Mucosa of rectum (tissue), 2 donors: ENCODE measurements at regions not wholly inside any gene's neighbourhood (a gene's known extent, or its start where the extent isn't known, plus 50 kb on each side); places are given as distances from the start of the nearest gene placed in this dataset.
"Not testable (repeated sequence)": the region's sequence is repeated elsewhere in the genome, so short reads cannot be mapped to it uniquely, and the experiment has no call there.

Experiments used
- H3K27ac ChIP-seq, 2 donors: one replicate each; pipeline ENCODE4 v1.7.0; 2013; ENCODE audit warnings: inconsistent platforms in 2 of 2, low read depth in 2 of 2, low read length in 2 of 2
- H3K27me3 ChIP-seq, 2 donors: one replicate each; pipeline ENCODE4 v1.7.0; 2013; ENCODE audit warnings: low read length in 2 of 2; ENCODE audit not compliant: control insufficient read depth in 2 of 2, insufficient read depth in 2 of 2
- H3K36me3 ChIP-seq, 2 donors: one replicate each; pipeline ENCODE4 v1.7.0; 2013; ENCODE audit warnings: low read length in 2 of 2; ENCODE audit not compliant: control insufficient read depth in 2 of 2, insufficient read depth in 2 of 2
- H3K4me1 ChIP-seq, 2 donors: one replicate each; pipeline ENCODE4 v1.7.0; 2013; ENCODE audit warnings: low read length in 2 of 2, mild to moderate bottlenecking in 1 of 2; ENCODE audit not compliant: control insufficient read depth in 2 of 2, insufficient read depth in 2 of 2
- H3K4me3 ChIP-seq, 2 donors: one replicate each; pipeline ENCODE4 v1.7.0; 2013; ENCODE audit warnings: low read length in 2 of 2
- H3K9ac ChIP-seq, 2 donors: one replicate each; pipeline ENCODE4 v1.7.0; 2013; ENCODE audit warnings: low read length in 2 of 2, low read depth in 1 of 2, mild to moderate bottlenecking in 1 of 2
- H3K9me3 ChIP-seq, 2 donors: one replicate each; pipeline ENCODE4 v1.7.0; 2013; ENCODE audit warnings: low read length in 2 of 2; ENCODE audit not compliant: control insufficient read depth in 2 of 2
- donor health status: healthy.
- donor health status: Normal muscosa, but diverticular disease.

- H3K27me3 ChIP-seq: peaks cover 3 to 9% of the 10 kb centered on the region in 2 donors
- H3K27ac ChIP-seq: no peak overlapping the region
- H3K36me3 ChIP-seq: no peaks in the 10 kb centered on the region
- H3K4me1 ChIP-seq: no peaks in the 10 kb centered on the region
- no peak overlapping the region for H3K4me3 ChIP-seq
- H3K9ac ChIP-seq: no peak overlapping the region
- no peaks in the 10 kb centered on the region for H3K9me3 ChIP-seq
These were observed 146.4 kb upstream of the POU3F1 start for GRCh38 chr1:38193040-38193439.

DNA sequence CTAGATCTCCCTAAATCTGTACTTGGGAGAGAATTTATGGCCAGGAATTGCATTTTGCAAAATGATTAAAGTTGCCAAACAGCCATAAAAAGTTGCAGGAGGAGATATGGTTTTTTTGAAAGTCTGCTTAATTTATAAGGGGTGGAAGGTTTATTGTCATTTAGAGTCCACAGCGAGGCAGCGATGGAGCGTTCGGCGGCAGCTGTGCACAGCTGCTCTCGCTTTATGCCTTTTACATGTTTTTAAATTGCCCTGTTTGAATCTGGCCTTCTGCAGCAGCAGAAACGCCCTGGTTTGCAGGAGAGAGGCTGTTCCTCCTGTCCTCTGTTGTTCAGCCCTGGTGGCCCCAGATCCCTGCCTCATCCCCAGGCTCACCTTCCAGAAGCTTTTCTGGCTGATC lies 144.9 kb upstream of the POU3F1 start:
- Histone ChIP-seq H3K36me3 (no peaks in the 10 kb centered on the region), H3K9me3 (no peaks in the 10 kb centered on the region), H3K4me1 (no peaks in the 10 kb centered on the region), H3K27me3 (peaks cover 3 to 9% of the 10 kb centered on the region in 2 donors), H3K9ac (no peak overlapping the region), H3K4me3 (no peak overlapping the region), H3K27ac (no peak overlapping the region)

- Histone ChIP-seq H3K4me3 (no peak overlapping the region), H3K36me3 (no peaks in the 10 kb centered on the region), H3K9ac (no peak overlapping the region), H3K27me3 (peaks cover 3 to 9% of the 10 kb centered on the region in 2 donors), H3K27ac (no peak overlapping the region), H3K4me1 (no peaks in the 10 kb centered on the region), H3K9me3 (no peaks in the 10 kb centered on the region)
These were observed 144.4 kb upstream of the POU3F1 start for GRCh38 chr1:38190983-38191382.

GRCh38 chr1:38187552-38187951 lies 141.0 kb upstream of the POU3F1 start:
- H3K4me1 ChIP-seq: no peaks in the 10 kb centered on the region
- no peak overlapping the region for H3K4me3 ChIP-seq
- no peak overlapping the region for H3K9ac ChIP-seq
- no peaks in the 10 kb centered on the region for H3K36me3 ChIP-seq
- peaks cover 3 to 10% of the 10 kb centered on the region in 2 donors for H3K27me3 ChIP-seq
- H3K9me3 ChIP-seq: no peaks in the 10 kb centered on the region
- no peak overlapping the region for H3K27ac ChIP-seq

- Histone ChIP-seq H3K4me3 (no peak overlapping the region), H3K9ac (no peak overlapping the region), H3K27ac (no peak overlapping the region), H3K9me3 (no peaks in the 10 kb centered on the region), H3K4me1 (no peaks in the 10 kb centered on the region), H3K27me3 (peaks cover 3 to 10% of the 10 kb centered on the region in 2 donors), H3K36me3 (no peaks in the 10 kb centered on the region)
These were observed 140.0 kb upstream of the POU3F1 start for GRCh38 chr1:38186566-38186965.

DNA sequence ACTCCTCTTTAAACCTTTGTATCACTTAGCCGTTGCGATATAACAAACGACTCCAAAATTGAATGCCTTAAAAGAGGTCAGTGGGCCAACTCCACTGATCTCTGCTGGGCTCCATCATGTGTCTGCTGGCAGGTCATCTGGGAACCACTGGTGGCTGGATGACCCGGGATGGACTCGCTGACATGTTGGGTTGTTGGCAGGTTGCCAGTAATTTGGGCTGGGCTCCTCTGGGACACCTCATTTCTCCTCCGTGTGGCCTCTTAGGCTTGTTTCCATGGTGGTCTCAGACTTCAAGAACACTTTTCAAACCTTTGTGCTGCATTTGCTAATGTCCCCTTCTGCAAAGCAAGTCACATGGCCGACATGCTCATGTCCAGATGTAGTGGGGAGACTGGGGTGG lies 139.3 kb upstream of the POU3F1 start:
- Histone ChIP-seq H3K36me3 (no peaks in the 10 kb centered on the region), H3K27ac (no peak overlapping the region), H3K9ac (no peak overlapping the region), H3K27me3 (peaks cover 2 to 10% of the 10 kb centered on the region in 2 donors), H3K9me3 (no peaks in the 10 kb centered on the region), H3K4me1 (no peaks in the 10 kb centered on the region), H3K4me3 (no peak overlapping the region)

DNA sequence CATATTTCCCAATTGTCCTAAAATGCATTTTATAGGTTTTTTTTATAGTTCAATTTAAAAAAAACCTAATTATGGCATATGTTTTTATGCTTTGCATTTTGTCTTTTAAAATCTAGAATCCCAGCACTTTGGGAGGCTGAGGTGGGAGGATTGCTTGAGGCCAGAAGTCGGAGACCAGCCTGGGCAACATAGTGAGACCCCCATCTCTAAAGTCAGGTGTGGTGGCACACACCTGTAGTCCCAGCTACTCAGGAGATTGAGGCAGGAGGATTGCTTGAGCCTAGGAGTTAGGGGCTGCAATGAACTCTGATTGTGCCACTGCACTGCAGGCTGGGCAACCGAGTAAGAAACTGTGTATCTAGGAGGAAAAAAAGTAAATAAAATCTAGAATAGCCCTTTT lies 137.2 kb upstream of the POU3F1 start:
- no peaks in the 10 kb centered on the region for H3K36me3 ChIP-seq

DNA sequence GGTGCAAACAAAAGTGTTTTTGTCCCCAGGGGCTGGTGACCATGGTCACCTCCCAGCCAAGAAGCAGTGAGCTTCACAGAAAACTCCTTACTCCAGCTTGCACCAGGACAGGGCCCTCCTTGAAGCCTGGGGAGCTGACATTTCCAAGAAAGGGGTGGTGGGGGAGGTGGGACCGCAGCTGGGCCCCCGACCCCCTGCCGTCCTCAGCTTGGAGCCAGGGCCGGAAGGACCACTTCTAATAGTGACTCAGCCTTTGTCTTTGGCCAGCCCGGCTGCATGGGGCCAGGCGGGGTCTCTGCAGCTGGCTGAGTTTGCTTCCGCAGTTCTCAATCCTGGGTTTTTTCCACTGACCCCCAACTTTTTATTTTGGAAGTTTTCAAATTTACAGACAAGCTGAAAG lies 136.5 kb upstream of the POU3F1 start:
- Histone ChIP-seq H3K9ac (no peak overlapping the region), H3K27me3 (peaks cover 0 to 3% of the 10 kb centered on the region in 2 donors)

More for the DNA sequence above, 137.2 kb upstream of the POU3F1 start:
- H3K9me3 ChIP-seq: no peaks in the 10 kb centered on the region
- peaks cover 0 to 6% of the 10 kb centered on the region in 2 donors for H3K27me3 ChIP-seq
- no peak overlapping the region for H3K9ac ChIP-seq
- H3K4me3 ChIP-seq: no peak overlapping the region
- no peaks in the 10 kb centered on the region for H3K4me1 ChIP-seq
- H3K27ac ChIP-seq: no peak overlapping the region

DNA sequence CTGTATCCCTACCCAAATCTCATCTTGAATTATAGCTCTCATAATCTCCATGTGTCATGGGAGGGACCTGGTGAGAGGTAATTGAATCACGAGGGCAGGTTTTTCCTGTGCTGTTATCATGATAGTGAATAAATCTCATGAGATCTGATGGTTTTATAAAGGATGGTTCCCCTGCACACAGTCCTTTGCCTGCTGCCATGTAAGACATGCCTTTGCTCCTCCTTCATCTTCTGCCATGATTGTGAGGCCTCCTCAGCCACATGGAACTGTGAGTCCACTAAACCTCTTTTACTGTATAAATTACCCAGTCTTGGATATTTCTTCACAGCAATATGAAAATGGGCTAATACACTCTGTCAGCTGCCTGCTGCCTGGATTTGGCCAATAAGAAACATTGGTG lies 133.8 kb upstream of the POU3F1 start:
- H3K9me3 ChIP-seq, H3K9ac ChIP-seq, H3K4me3 ChIP-seq, H3K27me3 ChIP-seq, H3K27ac ChIP-seq, H3K4me1 ChIP-seq, H3K36me3 ChIP-seq: not testable (repeated sequence)

More for the DNA sequence above, 136.5 kb upstream of the POU3F1 start:
- H3K4me1 ChIP-seq: no peaks in the 10 kb centered on the region
- no peaks in the 10 kb centered on the region for H3K36me3 ChIP-seq
- no peak overlapping the region for H3K4me3 ChIP-seq
- H3K9me3 ChIP-seq: no peaks in the 10 kb centered on the region
- H3K27ac ChIP-seq: no peak overlapping the region

DNA sequence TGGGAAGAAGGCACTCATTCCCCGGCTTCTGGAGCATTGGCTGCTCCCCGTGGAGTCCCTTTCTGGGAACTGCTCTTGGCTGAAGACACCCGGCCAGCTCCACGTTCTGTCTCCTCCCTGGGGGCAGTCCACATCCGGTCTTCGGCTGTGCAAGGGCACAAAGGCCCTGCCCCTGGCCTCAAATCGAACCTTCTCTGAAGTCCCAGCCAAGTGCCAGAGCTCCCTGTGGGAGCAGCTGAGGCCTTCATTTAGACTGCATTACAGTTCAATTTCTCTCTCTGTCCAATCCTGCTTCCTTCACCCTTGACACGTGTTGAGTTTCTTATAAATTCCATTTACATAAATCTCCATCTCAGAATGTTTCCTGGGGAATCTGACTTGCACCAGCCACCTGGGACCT lies 132.9 kb upstream of the POU3F1 start:
- no peaks in the 10 kb centered on the region for H3K36me3 ChIP-seq
- no peak overlapping the region for H3K4me3 ChIP-seq
- H3K4me1 ChIP-seq: no peaks in the 10 kb centered on the region
- H3K9me3 ChIP-seq: no peaks in the 10 kb centered on the region
- H3K9ac ChIP-seq: no peak overlapping the region
- no peaks in the 10 kb centered on the region for H3K27me3 ChIP-seq
- H3K27ac ChIP-seq: no peak overlapping the region

DNA sequence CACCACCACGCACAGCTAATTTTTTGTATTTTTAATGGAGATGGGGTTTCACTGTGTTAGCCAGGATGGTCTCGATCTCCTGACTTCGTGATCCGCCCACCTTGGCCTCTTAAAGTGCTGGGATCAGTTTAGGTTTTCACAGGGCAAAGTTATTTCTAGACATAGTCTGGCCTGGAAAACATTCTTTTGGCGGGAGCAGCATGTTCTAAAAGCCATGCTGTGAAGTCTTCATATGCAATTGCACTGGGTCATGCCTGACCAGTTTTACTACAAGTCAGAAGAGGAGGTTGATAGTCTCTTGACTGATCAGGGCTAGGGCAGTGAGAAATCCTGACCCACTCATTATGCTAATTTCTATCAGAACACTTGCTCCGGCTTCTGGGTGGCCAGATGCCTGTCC lies 131.6 kb upstream of the POU3F1 start:
- no peak overlapping the region for H3K9ac ChIP-seq
- no peaks in the 10 kb centered on the region for H3K36me3 ChIP-seq
- no peak overlapping the region for H3K27ac ChIP-seq
- no peak overlapping the region for H3K4me3 ChIP-seq
- no peaks in the 10 kb centered on the region for H3K4me1 ChIP-seq
- no peaks in the 10 kb centered on the region for H3K27me3 ChIP-seq
- H3K9me3 ChIP-seq: no peaks in the 10 kb centered on the region
